HG02678 (cell line): ENCODE measurements at regions not wholly inside any gene's neighbourhood (a gene's known extent, or its start where the extent isn't known, plus 50 kb on each side); places are given as distances from the start of the nearest gene placed in this dataset.

Source experiments
- ATAC-seq: cut with Tn5 transposase; IDR thresholded peaks from one replicate; pipeline ENCODE4 v1.9.1; 2021; ENCODE audit warnings: mild to moderate bottlenecking, moderate library complexity; ENCODE audit not compliant: unreplicated experiment

DNA sequence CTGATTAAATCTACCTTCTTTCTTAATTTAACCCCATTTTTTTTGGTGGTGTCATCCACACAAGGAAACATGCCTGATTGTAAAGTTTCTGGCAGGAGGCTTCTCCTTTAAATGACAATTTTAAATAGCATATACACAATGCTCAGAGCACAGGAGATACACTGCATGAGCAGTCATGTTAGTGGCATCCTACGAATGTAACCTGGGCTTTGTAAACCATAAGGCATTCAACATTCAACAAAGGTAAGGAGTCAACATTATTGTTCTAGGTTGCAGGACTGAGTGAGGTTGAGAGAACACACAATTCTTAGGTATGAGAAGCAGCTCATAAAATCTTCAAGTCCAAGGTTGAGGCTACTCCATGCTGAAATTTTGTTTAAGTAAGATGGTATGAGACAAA is 266.6 kb upstream of the SIX2 start:
- no peak for ATAC-seq

DNA sequence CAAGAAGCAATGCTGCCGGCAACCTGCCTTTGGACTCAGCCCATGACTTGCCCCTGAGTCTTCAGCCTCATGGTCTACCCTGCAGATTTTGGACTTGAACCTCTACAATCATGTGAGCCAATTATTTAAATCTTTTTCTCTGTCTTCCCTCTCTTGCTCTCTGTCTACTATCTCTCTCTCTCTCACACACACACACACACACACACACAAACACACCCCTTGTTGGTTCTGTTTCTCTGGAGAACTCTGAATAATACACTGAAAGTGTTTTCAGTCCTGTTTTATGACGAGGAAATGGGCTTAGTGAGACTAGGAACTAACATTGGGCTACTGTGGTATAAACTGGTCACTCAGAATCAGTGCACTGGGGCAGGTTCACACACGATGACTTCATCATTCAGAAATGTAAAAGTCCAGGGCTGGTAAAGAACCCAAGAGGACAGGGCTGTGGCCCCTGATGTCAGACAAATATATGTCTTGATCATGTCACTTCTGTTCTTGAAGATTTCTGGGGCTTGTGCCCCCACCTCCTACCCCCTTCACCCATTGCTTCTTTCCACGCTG is 266.1 kb upstream of the SIX2 start:
- ATAC-seq = no peak

DNA sequence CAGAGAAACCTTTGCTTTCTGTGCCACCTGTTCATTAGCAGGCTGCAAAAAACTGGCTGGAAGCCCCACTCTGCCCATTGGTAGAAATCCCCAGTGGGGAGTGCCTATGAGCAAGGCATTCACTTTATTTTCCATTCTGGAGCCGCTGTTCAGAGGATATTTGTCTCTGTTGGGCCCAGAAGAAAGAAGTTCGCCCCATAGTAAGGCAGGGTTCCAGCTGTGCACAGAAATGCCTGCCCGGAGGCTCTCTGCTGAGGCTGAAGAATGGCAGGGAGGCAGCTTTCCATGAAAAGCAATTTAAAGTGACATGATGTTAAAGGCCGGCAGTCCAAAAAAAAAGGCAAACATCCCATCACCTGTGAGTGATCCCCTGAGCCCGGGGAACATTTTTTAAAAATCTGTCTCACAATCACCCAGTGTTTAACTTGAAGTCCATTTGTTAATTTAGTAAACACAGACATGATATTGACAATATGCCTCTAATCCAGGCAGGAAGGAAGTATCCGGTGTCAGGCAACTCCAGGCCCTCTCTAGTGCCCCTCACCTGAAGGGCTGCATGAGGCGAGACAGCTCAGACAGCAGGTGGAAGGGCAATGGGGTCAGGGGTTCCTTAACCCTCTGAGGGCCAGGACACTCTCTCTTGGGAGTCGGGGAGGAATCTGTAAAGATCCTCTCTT is 265.1 kb upstream of the SIX2 start:
- no peak for ATAC-seq

DNA sequence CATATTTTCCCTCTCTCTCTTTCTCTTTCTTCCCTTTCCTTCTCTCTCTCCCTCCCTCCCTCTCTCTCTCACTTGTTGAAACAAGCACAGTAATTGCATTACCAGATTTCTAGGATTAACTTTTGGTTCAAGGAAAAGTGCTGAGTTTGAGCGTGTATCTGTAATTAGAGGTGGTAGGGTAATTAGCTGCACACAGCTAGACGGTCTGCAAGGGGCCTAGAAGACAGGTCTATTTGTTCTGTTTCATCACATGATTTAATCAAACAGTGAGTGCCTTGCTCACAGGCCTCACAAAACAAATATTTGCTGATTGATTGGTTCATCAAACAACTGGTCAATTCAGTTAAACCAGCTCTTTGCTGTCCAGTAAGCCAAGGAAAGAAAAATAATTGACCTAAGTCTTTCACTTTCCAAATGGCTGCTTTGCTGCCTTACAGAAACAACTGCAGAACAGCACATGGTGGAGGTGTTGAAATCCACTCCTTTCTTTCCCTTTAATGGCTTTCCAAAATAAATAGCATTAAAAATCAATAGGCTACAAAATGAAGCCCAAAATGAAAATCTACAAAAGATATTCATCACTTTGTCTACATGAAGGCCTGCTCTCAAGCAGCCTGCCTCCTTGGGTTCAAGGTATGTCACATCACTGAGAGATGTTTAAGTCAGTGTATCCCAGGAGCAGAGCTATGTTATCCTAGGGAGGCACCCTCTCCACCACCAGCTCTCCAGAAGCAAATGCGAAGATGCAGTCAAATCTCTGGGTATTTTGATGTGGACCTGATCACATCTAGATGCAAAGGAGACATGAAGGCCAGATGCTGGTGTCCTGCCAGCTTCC is 264.4 kb upstream of the SIX2 start:
- ATAC-seq = no peak

DNA sequence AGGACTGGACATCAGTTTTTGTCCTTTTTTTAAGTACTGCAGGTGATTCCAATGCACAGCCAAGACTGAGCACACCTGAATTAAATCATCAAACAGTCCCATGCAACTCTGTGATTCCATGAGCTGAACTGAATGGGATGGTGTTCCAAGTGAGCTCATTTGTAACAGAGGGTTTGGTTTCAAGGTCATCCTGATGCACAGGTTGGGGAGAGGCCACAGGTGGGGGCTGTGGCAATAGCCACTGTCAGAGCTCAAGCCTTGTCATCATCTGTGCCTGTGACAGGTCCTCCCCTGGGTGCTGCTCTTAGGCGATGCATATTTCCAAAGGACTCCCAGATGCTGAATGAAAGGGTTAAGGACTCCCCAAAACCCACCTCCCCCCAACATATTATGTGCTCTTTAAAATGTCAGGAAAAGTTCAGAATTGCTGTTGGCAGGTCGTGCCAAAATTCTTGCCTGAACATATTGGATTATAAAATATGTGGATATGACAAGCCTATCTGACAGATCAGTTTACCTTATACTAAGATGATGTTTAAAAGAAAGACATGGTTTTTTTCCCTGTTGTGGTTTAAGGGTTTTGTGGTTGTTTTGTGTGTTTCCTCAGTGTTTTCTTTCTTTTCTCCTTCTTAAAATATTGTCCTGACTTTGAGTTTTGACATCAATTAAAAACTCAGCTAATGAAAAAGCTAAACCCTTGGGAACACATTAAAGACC is 263.5 kb upstream of the SIX2 start:
- no peak for ATAC-seq

DNA sequence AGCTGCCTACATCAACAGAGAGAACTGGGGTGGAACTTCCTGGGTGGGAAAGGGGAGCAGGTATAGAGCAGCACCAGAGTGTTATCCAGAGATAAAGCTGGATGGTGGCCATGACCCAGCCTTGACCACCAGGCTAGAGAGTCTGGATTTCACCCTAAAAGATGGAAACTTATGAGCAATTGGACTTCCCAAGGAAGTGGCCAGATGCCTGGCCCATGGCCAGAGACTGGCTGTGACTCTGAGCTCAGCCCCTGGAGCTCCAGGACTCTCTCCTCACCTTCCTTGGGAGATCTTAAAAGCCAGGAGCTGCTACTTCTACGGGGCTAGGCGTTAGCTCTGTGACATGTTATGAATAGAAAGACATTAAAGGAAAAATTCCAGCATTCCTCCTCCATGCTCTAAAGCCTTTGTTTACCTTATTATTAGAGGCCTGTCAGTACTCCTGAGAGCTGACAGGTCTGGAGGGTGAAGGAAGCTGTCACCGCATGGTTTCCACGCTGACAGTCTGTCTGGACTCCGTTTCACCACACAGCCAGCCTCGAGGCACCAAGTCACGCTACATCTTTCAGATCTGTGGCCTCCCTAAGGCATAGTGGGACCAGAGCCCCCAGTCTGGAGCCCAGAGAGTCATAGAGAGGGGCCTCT is 260.0 kb upstream of the SIX2 start:
- no peak for ATAC-seq

DNA sequence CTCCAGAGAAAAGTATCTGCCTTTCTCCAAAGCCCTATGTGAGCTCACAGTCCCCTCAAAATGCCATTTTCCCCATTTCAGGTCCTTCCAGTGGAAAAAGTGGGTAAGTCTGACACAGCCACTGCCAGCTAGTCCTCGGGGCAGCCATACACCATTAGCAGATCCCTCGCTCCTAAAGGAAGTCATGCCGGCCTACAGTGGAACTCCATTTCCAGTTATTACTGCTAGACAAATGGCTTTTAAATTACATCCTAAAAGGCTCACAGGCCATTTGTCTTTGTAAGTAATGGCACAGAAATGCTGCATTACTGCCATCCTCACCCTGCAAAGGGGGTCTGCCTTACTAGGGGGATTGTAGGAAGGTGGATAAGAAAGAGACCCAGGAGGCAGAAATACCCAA is 259.4 kb upstream of the SIX2 start:
- no peak for ATAC-seq

DNA sequence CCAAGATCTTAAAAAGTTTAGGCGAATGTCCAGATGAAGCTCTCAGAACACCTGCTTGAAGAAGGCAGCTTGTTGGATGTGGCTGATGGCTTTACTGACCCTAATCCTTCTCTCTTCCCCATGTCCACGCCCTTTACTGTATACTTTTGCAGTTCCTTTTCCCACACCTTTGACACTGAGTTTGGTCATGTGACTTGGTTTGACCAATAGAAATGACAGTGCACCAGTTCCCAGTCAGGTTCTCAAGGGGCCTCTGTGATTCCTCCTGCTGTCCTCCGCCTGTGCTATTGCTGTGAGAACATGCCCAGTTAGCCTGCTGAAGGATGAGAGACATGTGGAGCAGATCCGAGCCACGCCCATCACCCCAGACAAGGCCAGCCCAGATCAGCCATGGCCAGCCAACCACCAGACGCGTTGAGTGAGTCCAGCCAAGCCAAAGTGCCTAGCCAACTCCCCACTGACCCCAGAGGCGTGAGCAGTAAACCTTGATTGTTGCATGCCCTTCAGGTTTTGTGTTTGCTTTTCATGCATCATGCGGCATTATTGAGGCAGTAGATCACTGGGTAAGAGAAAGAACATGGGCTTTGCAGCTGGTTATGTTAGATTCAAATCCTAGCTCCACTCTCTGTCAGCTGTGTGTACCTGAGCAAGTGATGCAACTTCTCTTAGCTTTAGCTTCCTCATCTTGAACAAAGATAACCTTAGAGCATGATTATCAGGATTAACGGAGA is 258.0 kb upstream of the SIX2 start:
- no peak for ATAC-seq

DNA sequence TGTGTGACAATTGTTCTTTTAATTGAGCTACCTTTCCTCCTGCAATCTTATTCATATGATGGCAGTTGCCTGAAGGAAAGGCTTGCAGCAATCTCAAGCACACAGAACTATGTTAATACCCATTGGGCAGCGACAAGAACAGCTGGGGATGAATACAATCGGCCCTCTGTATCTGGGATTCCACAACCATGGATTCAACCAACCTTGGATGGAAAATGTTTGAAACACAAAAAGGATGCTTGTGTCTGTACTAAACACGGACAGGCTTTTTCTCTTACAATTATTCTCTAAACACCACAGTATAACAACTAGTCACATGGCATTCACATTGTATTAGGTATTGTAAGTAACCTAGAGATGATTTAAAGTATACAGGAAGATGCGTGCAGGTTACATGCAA is 256.1 kb upstream of the SIX2 start:
- ATAC-seq = no peak

DNA sequence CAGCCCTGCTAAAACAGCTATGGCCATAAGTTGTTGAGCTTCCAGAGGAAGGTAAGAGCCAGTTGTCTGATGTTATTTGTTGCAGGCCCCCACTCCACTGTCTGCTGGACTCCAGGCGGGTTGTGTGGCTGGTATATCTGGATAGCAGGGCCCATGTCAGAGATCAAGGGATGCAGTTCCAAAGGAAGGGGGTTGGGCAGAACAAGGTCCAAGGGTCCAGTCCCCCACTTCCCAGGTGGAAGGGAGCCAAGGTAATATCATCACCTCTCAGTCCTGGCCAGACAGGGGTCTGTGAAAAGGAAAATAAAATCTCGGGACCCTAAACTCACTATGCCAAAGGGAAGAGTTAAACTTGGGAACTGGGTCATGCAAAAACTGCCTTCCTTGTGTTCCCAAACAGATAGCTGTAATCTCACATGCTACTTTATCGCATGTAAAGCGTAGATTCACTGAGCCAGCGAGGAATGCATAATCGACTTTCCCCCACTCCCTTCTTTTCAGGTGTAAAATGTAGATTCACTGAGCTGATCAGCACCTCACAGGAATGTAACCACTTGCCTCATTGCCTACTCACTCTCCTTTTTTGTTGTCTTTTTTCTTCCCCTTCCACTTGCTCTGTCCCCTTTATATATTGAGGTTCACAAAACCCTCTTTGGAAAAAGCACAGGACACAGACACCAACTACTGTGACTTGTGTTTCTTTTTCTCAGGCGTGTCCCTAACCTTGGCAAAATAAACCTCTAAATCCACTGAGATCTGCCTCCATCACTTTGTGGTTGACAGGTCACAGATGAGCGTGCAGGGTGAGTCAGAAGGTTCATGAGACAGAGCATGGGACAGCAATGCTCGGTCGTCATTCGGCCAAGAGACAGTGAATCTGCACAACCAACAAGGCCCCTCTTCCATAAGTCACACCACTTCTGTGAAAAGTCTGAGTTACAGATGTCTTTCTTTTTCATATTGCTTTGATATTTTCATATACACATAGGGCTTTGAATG is 255.3 kb upstream of the SIX2 start:
- no peak for ATAC-seq

DNA sequence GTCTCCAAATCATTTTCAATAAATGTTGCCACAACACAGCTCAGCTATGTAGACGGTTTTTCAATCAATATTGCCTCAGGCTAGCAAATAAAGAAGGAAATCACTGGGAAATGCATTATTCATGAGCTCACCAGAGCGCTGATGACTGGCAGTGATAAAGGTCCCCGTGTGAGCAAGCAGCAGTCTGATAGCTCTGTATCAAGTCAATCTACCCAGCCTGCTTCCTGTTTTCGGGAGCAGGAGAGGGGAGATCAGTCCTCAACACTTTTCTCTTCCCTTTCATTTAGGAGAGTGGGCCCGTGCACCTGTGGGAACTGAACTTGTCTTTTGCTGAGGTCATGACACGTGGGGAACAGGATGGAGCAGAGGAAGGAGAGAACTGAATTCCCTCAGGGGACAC is 253.9 kb upstream of the SIX2 start:
- no peak for ATAC-seq

DNA sequence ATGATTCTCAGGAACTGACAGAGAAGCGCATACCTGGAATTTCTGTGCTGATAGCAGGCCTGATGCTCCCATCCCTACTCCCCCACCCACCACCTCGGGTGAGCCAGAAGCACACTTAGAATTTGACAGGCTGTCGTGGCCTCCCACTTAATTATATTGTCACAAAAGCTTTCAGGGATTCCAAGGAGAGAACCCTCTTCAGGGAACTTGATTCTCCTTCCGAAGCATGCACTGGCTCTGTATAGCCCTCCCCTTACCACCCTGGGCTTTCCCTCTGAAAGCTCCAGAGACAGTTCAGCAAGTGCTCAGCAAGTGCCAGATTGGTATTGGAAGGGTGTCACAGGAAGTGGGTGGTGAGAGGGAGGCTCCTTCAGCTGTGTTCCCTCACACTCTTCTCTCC is 252.5 kb upstream of the SIX2 start:
- ATAC-seq = no peak

DNA sequence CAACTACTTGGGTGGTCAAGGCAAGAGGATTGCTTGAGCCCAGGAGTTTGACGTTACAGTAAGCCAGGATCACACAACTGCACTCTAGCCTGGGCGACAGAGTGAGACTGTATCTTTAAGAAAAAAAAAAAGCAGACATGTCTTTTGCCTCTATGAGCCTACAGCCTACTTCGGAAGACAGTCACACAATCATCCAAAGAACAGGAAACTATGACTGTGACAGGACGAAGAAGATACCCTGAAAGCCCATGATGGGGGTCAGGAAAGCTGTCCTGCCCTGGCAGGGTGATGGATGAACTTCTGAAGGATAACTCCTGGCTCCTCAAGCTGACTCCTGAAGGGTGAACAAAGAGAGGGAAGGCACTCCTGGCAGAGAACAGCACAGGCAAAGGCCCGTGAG is 251.7 kb upstream of the SIX2 start:
- no peak for ATAC-seq

DNA sequence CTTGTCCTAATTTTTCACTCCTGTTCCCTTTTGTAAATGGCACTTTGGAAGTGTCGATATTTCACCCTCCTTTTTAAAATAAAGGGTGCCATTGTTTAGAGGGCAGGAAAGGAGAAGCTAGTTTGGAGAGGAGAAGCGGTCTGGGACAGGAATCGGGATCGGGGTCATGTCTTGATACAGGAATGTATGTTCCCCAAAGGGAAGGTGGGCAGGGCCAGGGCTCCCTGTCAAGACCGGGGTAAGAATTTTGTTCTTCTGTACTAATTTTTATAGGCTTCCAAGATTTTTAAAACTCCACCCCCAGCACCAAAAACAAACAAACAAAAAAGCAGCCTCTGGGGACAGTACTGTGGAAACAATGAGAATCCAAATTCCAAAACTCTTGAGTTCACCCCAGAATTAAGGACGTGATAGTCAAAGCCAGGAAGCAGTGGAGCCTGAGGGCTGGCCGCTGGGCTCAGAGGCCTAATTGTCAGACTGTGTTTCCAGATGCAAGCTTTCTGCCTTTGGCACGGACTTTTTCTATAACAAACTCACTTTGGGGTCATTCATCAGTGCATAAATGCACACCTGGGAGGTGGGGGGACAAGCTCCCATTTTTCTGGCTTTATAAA is 250.4 kb upstream of the SIX2 start:
- no peak for ATAC-seq

DNA sequence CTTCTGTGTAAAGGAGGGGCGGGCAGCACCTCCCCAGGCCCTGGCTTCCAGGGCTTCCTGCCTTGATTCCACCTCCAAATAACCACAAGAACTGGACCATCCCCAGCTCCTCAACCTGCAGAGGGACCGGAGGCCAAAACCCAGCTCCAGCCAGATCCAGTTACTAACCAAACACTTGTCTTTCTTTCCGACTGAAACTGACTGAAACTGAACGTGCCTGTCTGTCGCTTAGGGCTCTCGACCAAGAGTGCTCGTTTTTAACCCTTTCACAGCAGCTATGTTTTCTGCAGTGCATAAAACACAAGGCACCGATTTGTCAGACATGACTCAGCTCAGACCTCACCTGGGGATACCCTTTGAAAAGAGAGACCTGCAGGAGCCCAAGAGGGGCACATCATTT is 249.9 kb upstream of the SIX2 start:
- no peak for ATAC-seq

DNA sequence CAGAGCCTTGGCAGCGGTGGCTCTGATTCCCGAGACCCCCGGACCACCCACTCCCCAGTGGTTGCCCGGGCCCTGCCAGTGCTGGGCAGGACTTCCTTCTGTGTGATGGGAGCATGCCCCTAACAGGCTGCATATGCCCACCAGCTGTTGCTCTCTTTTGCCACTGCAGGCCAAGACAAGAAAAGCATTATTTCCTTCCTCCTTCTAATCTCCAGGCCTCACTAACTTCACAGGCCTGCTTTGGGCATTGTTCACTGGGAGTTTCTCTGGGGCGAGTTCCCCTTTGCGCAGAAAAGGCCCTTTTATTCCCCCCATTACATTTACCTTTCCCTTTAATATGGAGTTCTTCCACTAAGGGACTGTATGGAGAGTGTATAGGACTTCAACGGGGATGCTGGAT is 249.1 kb upstream of the SIX2 start:
- ATAC-seq = no peak

DNA sequence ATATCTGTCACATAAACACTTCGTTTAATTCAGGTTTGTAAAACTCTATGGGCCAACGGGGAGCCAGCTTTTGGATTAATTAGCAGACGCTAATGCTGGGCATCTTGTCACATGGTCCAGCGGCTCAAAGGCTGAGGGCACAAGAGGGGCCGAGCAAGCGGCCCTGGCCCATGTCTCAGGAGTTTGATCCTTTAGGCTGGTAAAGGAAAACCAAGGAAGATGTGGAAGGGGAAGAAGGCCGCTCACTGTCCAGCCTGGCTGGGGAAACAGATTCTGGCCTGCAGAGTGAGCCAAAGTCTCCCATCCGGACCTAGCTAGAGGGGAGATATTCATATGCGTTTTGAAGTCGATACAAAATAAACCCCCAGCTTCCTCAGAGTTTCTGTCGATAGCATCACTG is 248.6 kb upstream of the SIX2 start:
- ATAC-seq = no peak

DNA sequence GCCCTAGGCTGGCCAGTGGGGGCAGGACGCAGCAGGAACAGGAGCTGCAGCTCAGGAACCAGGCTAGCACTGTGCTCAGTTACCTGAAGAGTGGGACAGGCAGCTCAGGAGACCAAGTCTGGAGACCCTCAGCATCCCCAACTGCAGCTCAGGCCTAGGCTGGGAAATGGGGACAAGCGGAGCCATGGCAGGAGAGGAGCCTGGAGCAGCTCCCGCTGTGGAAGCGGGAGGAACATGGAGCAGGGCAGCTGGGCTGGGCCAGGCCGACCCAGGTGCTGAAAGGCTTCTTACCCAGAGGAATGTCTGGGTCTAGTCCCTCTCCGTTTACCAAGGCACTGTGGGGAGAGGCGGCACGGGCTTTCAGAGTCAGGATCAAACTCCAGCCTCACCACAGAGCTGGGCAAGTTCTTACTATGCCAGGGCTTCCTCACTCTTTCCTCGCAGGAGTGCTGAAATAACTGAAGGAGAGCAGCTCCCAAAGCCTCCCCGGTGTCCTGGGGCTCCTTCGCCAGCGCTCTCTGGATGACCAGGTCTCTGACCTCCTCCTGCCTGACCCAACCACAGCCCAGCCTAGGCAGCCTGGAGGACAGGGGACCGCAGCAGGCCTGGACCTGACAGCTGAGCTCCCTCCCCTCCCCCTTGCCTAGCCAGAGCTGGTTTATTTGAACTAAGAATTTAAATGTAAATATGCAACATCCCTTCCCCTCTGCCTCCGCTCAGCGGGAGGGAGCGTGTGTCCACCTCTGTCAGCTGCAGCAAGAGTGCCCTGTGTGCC is 247.8 kb upstream of the SIX2 start:
- ATAC-seq = no peak
